ENCODE measurements at regions not wholly inside any gene's neighbourhood (a gene's known extent, or its start where the extent isn't known, plus 50 kb on each side); places are given as distances from the start of the nearest gene placed in this dataset.

DNA sequence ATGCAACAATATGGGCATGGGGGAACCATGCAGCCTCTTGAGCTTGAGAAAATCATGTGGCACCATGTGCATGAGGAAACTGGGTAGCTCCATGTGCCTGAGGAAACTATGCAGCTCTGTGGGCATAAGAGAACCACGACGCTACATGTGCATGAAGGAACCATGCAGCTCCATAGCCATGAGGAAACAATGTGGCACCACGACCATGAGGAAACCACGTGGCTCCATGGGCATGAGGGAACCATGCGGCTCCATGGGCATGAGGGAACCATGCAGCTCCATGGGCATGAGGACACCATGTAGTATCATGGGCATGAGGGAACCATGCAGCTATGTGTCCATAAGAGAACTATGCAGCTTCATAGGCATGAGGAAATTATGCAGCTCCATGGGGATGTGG lies 140.8 kb downstream of the CAVIN4 start (continued):
- TF ChIP-seq, protein P1, sequence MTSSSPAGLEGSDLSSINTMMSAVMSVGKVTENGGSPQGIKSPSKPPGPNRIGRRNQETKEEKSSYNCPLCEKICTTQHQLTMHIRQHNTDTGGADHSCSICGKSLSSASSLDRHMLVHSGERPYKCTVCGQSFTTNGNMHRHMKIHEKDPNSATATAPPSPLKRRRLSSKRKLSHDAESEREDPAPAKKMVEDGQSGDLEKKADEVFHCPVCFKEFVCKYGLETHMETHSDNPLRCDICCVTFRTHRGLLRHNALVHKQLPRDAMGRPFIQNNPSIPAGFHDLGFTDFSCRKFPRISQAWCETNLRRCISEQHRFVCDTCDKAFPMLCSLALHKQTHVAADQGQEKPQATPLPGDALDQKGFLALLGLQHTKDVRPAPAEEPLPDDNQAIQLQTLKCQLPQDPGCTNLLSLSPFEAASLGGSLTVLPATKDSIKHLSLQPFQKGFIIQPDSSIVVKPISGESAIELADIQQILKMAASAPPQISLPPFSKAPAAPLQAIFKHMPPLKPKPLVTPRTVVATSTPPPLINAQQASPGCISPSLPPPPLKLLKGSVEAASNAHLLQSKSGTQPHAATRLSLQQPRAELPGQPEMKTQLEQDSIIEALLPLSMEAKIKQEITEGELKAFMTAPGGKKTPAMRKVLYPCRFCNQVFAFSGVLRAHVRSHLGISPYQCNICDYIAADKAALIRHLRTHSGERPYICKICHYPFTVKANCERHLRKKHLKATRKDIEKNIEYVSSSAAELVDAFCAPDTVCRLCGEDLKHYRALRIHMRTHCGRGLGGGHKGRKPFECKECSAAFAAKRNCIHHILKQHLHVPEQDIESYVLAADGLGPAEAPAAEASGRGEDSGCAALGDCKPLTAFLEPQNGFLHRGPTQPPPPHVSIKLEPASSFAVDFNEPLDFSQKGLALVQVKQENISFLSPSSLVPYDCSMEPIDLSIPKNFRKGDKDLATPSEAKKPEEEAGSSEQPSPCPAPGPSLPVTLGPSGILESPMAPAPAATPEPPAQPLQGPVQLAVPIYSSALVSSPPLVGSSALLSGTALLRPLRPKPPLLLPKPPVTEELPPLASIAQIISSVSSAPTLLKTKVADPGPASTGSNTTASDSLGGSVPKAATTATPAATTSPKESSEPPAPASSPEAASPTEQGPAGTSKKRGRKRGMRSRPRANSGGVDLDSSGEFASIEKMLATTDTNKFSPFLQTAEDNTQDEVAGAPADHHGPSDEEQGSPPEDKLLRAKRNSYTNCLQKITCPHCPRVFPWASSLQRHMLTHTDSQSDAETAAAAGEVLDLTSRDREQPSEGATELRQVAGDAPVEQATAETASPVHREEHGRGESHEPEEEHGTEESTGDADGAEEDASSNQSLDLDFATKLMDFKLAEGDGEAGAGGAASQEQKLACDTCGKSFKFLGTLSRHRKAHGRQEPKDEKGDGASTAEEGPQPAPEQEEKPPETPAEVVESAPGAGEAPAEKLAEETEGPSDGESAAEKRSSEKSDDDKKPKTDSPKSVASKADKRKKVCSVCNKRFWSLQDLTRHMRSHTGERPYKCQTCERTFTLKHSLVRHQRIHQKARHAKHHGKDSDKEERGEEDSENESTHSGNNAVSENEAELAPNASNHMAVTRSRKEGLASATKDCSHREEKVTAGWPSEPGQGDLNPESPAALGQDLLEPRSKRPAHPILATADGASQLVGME (CRISPR knock-in tag; IDR thresholded peaks at IDR 0.05) = no peak
- TF ChIP-seq ZNF76 (CRISPR knock-in tag; IDR thresholded peaks at IDR 0.05; ENCODE audit: borderline replicate concordance) = no peak
- no peak for TF ChIP-seq KDM4B (IDR thresholded peaks at IDR 0.05; ENCODE audit: borderline replicate concordance in 2 of 2, low read depth in 1 of 2)
- no peak for TF ChIP-seq IFI16 (CRISPR knock-in tag; IDR thresholded peaks at IDR 0.05)
- TF ChIP-seq THRB (CRISPR knock-in tag; conservative IDR thresholded peaks at IDR 0.05) = no peak
- no peak for TF ChIP-seq STAT5A (IDR thresholded peaks at IDR 0.05; ENCODE audit: borderline replicate concordance, low read length)
- no peak for TF ChIP-seq HCFC1 (IDR thresholded peaks at IDR 0.05; ENCODE audit: low read depth, low read length)
- TF ChIP-seq ZNF133 (CRISPR knock-in tag; IDR thresholded peaks at IDR 0.05) = no peak
